LoVo (cell line): ENCODE measurements at regions not wholly inside any gene's neighbourhood (a gene's known extent, or its start where the extent isn't known, plus 50 kb on each side); places are given as distances from the start of the nearest gene placed in this dataset.

Source experiments
- DNase-seq: peaks from one replicate; pipeline ENCODE4 v3.0.0-alpha.2; 2016; ENCODE audit warnings: low spot score

DNA sequence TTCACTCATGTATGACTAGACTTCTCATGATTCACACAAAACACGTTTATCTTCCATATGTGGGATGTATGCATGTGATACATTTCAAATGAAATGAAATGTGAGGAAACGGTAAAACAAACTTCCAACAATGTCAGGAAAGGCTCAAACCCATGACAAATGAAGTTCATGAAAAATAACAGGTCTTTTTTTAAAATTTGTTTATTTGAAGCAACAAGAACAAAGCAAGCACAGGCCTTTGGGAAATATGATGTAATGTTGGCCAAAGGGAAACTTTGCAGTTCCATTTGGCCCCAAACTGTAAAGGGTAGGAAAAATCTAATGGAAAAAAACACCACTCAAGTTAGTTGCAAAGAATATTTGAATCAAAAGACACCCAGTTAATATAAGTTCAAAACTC lies 463.8 kb upstream of the ARGLU1 start:
- no peak for DNase-seq

GRCh38 chr13:107028751-107029150 lies 460.8 kb upstream of the ARGLU1 start:
- no peak for DNase-seq

DNA sequence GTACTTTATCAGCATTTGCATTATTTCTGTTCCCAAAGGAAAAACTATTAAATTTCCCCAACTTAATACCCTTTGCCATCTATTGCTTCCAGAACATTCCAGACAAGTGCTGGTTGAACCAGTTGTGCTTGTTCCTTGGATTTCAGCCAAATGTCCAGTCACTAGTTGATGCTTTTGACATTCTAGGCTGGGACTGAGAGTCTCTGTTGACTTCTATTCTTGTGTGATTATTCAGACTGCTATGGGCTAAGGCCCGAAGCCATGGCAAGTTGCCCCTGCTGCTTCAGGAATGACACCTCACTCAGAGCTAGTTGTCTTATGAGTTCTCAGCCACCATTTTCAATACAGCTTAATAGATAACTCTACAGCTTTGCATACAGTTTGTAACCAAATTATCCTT lies 458.1 kb upstream of the ARGLU1 start:
- DNase-seq, result no peak

- DNase-seq, result no peak
Observed at GRCh38 chr13:107023335-107023734, 455.4 kb upstream of the ARGLU1 start.

GRCh38 chr13:107020393-107020792 lies 452.5 kb upstream of the ARGLU1 start:
- no peak for DNase-seq

DNA sequence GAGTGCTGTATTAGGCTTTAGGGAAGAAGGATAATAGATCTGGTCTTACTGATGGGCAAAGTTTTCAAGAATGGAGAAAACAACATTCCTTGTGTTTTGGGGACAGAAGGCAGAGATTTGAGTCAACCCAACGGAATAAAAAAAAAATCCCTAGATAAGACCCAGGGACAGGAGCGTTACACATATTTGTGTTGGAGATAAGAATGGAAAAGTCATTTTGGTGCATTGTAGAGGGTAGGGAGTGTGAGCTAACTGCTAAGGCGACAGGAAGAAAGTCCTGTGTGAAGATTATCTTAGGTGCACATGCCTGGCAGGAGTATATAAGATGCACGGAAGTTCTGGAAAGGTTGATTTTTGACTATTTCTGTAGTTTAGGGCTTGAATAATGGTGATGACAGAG lies 450.3 kb upstream of the ARGLU1 start:
- no peak for DNase-seq

DNA sequence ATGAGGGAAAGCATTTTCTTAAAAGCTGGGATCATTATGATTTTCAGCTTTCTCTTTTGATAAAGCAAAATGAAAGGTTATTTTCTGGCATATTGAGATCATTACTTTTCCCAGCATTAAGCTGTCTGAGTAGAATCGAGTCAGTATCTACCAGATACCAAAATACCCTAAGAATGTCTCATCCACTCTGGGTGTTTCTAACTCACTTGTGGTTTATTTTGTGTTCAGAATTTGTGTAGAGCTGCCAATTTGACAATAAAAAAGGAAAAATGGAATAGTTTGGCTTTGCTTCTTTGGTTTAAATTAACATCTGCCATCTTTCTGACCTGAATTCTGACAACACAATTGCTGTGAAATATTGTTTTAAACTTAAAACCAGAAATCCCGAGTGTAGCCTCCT lies 438.7 kb upstream of the ARGLU1 start:
- DNase-seq, result no peak

DNA sequence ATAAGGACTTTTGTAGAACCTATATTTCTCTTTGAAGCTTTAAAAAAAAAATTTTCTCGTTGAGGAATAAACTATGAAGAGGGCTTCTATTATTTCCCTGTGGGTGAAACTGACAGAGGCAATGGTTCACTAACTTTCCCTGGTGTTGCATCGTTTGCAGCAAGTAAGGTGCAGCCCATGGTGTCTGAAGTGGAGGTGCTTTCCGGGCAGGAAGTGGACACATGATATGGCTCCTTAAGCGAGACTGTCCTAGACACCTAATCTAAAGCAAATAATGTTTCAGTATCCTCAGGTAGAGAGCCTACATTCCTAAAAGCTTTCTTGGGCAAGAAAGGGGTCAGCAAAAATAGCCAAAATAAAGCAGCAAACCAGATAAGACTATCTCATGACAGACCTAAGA lies 437.6 kb upstream of the ARGLU1 start:
- DNase-seq, result no peak

DNA sequence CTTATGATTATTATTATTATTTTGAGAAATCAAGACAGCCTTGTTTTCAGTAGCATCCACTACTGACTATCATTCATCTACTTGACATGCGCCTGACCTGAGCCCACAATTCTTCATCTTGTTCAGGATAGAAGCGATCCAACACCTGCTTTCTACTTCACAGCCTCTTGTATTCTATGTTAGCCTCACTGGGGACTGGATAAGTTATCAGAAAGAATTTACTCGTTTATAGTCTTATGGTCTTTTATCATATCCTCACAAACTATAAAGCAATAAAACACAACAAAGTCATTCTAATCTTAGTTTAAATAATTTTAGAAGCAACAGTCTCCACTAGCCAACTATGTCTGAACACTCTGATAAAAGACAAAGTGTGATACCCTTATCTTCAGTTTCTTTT lies 436.0 kb upstream of the ARGLU1 start:
- DNase-seq, result no peak

DNA sequence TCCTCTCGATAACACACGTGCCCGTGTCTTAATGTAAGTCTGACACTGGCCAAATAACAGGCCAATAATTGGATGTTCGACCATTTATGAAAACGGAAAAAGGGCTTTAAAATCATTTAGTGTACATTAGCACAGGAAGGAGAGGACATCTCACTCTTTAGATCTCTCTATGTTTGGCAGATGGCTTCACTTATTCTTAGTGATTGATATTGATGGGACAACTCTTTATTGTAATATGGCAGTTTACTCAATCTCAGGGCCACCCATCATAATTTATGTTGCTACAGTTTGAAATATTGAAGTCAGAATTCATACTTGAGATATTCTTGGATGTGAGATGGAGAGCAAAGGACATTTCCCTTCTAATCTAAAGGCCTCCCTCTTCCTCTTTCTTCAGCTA lies 430.7 kb upstream of the ARGLU1 start:
- DNase-seq, result no peak

DNA sequence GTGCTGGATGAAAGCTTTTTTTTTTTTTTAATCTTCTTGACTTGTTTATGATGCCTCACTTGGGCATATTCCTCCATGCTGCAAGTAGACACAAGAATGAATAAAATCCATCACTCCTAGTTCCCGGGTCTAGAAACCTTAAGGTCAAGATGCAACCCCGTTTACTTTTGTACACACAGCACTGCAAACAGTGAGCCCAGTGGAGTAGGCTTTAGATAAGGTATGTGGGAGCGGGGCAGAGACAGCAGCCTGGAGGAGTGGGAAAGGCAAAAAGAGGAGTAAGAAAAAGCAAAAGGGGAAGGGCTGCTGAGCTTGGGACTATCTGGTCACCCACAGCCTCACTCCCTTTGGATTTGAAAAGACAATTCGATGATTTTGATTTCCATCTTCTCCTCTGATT lies 429.8 kb upstream of the ARGLU1 start:
- DNase-seq, result no peak

- DNase-seq, result no peak
Observed at GRCh38 chr13:106996867-106997618, 429.1 kb upstream of the ARGLU1 start.

- no peak for DNase-seq
Observed at GRCh38 chr13:106990594-106990993, 422.7 kb upstream of the ARGLU1 start.

GRCh38 chr13:106989876-106990275 lies 421.9 kb upstream of the ARGLU1 start:
- DNase-seq, result no peak

- DNase-seq, result no peak
Observed at GRCh38 chr13:106987427-106987785, 419.5 kb upstream of the ARGLU1 start.

DNA sequence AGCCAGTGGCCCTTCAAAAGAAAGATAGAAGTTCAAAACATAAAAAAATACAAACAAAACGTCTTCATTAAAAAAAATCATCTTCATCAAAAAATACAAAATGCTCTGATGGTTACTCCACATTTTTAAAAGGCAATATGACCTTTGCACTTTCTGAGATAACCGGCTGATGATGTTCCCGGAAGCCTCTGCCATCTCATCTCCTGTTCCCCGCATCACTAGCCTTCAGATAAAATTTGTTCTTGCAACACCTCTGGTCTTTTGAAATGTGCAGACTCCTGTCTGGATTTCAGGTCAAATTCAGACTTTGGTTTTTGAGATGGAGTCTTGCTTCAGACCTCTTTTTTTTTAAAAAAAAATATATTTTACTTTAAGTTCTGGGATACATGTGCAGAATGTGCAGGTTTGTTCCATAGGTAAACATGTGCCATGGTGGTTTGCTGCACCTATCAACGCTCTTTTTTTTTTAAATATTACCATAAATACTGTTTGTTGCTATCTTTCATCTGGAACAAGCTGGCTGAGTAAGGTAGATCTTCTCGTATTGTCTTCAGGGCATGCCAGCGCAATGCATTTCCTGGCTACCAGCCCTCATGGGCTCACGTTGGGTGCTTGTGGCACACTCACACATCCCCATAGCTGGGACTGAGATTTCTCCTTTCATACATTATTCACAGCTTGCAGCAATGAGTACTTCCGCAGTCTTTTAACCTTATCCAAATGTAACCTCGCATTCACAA lies 418.9 kb upstream of the ARGLU1 start:
- DNase-seq, result no peak

- no peak for DNase-seq
Observed at GRCh38 chr13:106986033-106986484, 418.1 kb upstream of the ARGLU1 start.

DNA sequence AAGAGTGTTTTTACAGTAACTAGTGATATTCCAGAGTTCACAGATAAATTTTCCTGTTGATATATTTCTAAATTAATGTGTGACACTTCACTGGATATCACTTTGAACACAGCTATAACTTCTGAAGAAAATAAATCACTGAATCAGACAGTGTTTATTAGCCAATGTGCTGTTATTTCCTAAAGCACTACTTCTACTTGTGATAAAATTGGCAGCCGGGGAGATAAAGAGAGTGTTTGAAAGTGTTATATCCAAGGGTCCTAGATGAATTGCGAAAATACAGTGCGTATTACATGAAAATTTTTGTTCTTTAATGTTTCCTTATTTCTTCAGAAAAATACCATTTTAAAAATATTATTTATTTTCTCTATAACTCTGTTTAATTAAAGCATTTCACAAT lies 417.5 kb upstream of the ARGLU1 start:
- no peak for DNase-seq

DNA sequence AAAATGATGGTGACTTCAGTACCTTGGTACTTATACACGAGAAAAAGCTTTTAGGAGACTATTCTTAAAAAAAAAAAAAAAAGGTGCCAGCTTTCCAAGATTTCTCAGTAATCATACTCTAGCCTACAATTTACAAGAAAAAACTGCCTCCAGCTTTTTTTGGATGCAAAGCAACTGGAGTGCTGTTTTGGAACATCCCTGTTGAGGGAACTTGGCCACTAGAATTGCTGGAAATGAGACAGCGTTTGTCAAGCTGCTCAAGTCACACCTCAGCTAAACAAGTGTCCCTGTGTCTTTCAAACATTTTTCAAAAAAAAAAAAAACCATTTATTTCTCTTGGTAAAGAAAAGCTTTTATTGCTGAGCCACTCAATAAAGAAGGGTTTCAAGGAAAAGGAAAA lies 413.1 kb upstream of the ARGLU1 start:
- no peak for DNase-seq

DNA sequence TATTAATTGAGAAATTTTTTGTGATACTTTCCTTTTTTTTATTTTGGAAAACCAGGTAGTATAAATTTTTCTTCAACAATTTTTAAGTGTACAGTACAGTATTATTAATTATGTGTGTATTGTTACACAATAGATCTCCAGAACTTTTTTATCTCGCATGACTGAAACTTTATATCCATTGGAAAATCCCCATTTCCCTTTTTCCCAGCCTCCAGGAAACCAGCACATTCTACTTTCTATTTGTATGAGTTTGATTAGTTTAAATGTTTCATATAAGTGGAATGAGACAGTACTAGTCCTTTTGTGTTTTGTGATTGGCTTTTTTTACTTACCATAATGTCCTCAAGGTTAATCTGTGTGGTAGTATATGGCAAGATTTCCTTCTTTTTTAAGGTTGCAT lies 399.5 kb upstream of the ARGLU1 start:
- DNase-seq, result no peak

DNA sequence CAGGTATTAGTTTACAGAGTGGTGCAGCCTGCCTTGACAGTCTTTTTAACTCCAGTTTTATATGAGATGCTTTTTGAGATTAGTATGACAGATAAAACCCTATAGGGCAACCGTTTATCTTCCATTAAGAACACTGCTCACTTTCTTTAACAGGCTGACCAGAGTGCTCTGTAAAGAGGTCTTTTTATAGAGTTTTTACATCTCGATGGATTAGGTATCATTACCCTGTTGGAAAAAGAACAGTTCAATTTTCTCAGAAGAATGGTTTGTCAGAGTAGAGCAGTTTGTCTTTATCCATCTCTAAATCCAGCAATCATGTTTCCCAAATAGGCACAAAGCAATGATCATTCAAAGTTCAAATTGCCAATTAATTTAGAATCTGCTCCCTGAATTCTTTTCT lies 395.2 kb upstream of the ARGLU1 start:
- DNase-seq, result no peak

- no peak for DNase-seq
Observed at GRCh38 chr13:106961651-106962050, 393.7 kb upstream of the ARGLU1 start.

DNA sequence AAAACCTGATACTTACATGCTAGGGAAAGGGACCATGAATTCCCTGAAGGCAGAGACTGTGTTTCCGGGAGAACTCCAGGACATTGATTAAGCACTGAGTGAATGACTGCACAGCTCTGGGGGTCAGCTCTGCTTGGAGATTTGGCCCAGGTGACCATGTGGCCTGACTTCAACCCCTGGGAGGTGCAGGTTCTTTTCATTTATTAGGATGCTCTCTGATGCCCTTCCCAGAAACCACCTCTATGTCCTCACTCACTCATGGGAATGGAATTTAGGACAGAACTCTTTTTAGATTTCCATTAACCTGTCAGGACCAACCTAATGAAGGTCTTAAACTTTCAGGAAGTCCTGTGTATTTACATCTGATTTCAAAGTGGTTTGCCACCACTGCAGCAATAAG lies 393.3 kb upstream of the ARGLU1 start:
- no peak for DNase-seq

- DNase-seq, result no peak
Observed at GRCh38 chr13:106958621-106959048, 390.7 kb upstream of the ARGLU1 start.
